ENCODE measurements at regions not wholly inside any gene's neighbourhood (a gene's known extent, or its start where the extent isn't known, plus 50 kb on each side); places are given as distances from the start of the nearest gene placed in this dataset.

GRCh38 chr12:74963304-74963703 is 246.3 kb downstream of the KCNC2 start:
- no TSS peak for BruUV-seq (replicated peaks)
- H3K4me1 Mint-ChIP-seq (ENCODE audit: insufficient read depth, unreplicated experiment) = no peaks in the 10 kb centered on the region
- TF ChIP-seq CTCF (IDR thresholded peaks at IDR 0.05; ENCODE audit: unreplicated experiment) = no peak
- intact Hi-C loops (cut with micrococcal nuclease) = no loop called here
- POLR2A ChIA-PET = no interaction called here
- no peaks in the 10 kb centered on the region for H3K9me3 Mint-ChIP-seq (ENCODE audit: unreplicated experiment)
- H3K36me3 Mint-ChIP-seq (ENCODE audit: insufficient read depth, unreplicated experiment) = no peaks in the 10 kb centered on the region
- DNase-seq (ENCODE audit: unreplicated experiment) = no peak
- CTCF ChIA-PET = no interaction called here
- no peak overlapping the region for H3K4me3 Mint-ChIP-seq (ENCODE audit: unreplicated experiment)
- no peaks in the 10 kb centered on the region for H3K27me3 Mint-ChIP-seq (ENCODE audit: insufficient read depth, unreplicated experiment)
- H3K27ac Mint-ChIP-seq (ENCODE audit: low read depth, unreplicated experiment) = no peak overlapping the region

- POLR2A ChIA-PET = no interaction called here
- H3K27ac Mint-ChIP-seq (ENCODE audit: low read depth, unreplicated experiment) = no peak overlapping the region
- no peaks in the 10 kb centered on the region for H3K4me1 Mint-ChIP-seq (ENCODE audit: insufficient read depth, unreplicated experiment)
- H3K9me3 Mint-ChIP-seq (ENCODE audit: unreplicated experiment) = no peaks in the 10 kb centered on the region
- no peaks in the 10 kb centered on the region for H3K27me3 Mint-ChIP-seq (ENCODE audit: insufficient read depth, unreplicated experiment)
- DNase-seq (ENCODE audit: unreplicated experiment) = no peak
- H3K4me3 Mint-ChIP-seq (ENCODE audit: unreplicated experiment) = no peak overlapping the region
- intact Hi-C loops (cut with micrococcal nuclease) = no loop called here
- no TSS peak for BruUV-seq (replicated peaks)
- CTCF ChIA-PET = no interaction called here
- TF ChIP-seq CTCF (IDR thresholded peaks at IDR 0.05; ENCODE audit: unreplicated experiment) = no peak
- no peaks in the 10 kb centered on the region for H3K36me3 Mint-ChIP-seq (ENCODE audit: insufficient read depth, unreplicated experiment)
These were observed 245.7 kb downstream of the KCNC2 start for GRCh38 chr12:74963867-74964331.

DNA sequence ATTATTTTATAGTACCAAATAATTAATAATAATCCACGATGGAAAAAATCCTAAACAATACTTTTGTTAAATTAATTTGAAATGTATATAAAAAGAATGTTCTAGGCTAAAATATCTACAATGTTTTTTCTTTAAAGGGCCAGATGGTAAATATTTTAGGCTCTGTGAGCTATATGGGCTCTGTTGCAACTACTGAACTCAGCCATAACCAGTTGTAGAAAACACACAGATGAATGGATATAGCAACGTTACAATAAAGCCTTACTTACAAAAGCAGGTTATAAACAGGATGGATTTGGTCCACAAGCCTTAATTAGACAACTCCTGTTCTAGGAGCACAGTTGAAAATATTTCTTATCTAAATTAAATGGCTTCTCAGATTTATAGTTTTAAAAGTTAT is 245.2 kb downstream of the KCNC2 start:
- intact Hi-C loops (cut with micrococcal nuclease) = no loop called here
- H3K9me3 Mint-ChIP-seq (ENCODE audit: unreplicated experiment) = no peaks in the 10 kb centered on the region
- POLR2A ChIA-PET = no interaction called here
- no peak for DNase-seq (ENCODE audit: unreplicated experiment)
- CTCF ChIA-PET = no interaction called here
- no peak for TF ChIP-seq CTCF (IDR thresholded peaks at IDR 0.05; ENCODE audit: unreplicated experiment)
- no peaks in the 10 kb centered on the region for H3K36me3 Mint-ChIP-seq (ENCODE audit: insufficient read depth, unreplicated experiment)
- no peak overlapping the region for H3K27ac Mint-ChIP-seq (ENCODE audit: low read depth, unreplicated experiment)
- H3K4me3 Mint-ChIP-seq (ENCODE audit: unreplicated experiment) = no peak overlapping the region
- H3K4me1 Mint-ChIP-seq (ENCODE audit: insufficient read depth, unreplicated experiment) = no peaks in the 10 kb centered on the region
- no TSS peak for BruUV-seq (replicated peaks)
- H3K27me3 Mint-ChIP-seq (ENCODE audit: insufficient read depth, unreplicated experiment) = no peaks in the 10 kb centered on the region

DNA sequence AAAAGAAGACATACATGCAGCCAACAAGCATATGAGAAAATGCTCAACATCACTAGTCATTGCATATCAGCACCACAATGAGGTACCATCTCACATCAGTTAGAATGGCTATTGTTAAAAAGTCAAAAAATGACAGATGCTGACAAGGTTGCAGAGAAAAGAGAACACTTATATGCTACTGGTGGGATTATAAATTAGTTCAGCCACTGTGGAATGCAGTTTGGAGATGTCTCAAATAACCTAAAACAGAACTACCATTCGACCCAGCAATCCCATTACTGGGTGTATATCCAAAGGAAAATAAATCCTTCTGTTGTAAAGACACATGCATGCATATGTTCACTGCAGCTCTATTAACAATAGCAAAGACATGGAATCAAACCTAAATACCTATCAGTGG is 238.4 kb downstream of the KCNC2 start:
- Mint-ChIP-seq H3K4me3 (ENCODE audit: unreplicated experiment) (no peak overlapping the region), H3K9me3 (ENCODE audit: unreplicated experiment) (peaks cover 15% of the 10 kb centered on the region), H3K4me1 (ENCODE audit: insufficient read depth, unreplicated experiment) (peaks cover 8% of the 10 kb centered on the region), H3K36me3 (ENCODE audit: insufficient read depth, unreplicated experiment) (no peaks in the 10 kb centered on the region), H3K27me3 (ENCODE audit: insufficient read depth, unreplicated experiment) (no peaks in the 10 kb centered on the region), H3K27ac (ENCODE audit: low read depth, unreplicated experiment) (no peak overlapping the region)
- TF ChIP-seq CTCF (IDR thresholded peaks at IDR 0.05; ENCODE audit: unreplicated experiment) = no peak
- intact Hi-C loops (cut with micrococcal nuclease) = no loop called here
- no peak for DNase-seq (ENCODE audit: unreplicated experiment)
- ChIA-PET POLR2A (interaction anchor here (0.5 kb wide), 1 partner anchor 1097 kb away, joined by 3 read pairs; no protein-coding TSS in a partner anchor), CTCF (interaction anchor here (0.6 kb wide), 1 partner anchor 277 kb away, joined by 3 read pairs; no protein-coding TSS in a partner anchor)
- BruUV-seq (replicated peaks) = no TSS peak

Data from MCF 10A (cell line).